ENCODE measurements at regions not wholly inside any gene's neighbourhood (a gene's known extent, or its start where the extent isn't known, plus 50 kb on each side); places are given as distances from the start of the nearest gene placed in this dataset.
"Not testable (repeated sequence)": the region's sequence is repeated elsewhere in the genome, so short reads cannot be mapped to it uniquely, and the experiment has no call there.

GRCh38 chr1:101592845-101593244, 356.0 kb downstream of the S1PR1 start:
- DNase-seq, result no peak
- 66 to 80% (median 74%) methylated on average over 1 of the region's 1 CpG for WGBS, 4 donors
- Histone ChIP-seq H3K36me3 (no peaks in the 10 kb centered on the region), H3K4me3 (no peak overlapping the region), H3K27me3 (peaks cover 0 to 2% (median 0%) of the 10 kb centered on the region in 9 donors), H3K9me3 (no peaks in the 10 kb centered on the region), H3K27ac (no peak overlapping the region), H3K4me1 (no peaks in the 10 kb centered on the region)
- intact Hi-C loops (cut with DNase I), result no loop called here
- ATAC-seq, result no peak
- no peak for TF ChIP-seq POLR2A (IDR thresholded peaks at IDR 0.05)

DNA sequence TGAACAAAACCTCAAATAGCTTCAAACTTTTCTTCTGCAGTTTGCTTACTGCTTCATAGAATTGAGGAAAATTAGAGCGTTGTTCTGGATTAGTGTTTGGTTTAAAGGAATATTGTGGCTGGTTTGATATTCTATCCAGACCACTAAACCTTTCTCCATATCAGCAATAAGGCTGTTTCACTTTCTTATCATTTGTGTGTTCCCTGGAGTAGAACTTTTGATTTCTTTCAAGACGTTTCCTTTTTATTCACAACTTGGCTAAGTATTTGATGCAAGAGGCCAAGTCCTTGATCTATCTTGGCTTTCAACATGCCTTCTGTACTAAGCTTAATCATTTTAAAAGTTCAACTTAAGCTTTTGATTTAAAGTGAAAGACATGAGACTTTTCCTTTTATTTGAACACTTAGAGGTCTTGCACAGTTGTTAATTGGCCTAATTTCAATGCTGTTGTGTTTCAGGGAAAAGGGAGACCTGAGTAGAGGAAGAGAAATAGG, 359.1 kb downstream of the S1PR1 start:
- H3K27ac ChIP-seq, result no peak overlapping the region
- no peaks in the 10 kb centered on the region for H3K36me3 ChIP-seq
- intact Hi-C loops (cut with DNase I), result no loop called here
- no peak for ATAC-seq
- H3K9me3 ChIP-seq, result no peaks in the 10 kb centered on the region
- WGBS, 4 donors, result 41 to 62% (median 53%) methylated on average over 2 of the region's 2 CpGs
- H3K4me3 ChIP-seq, result no peak overlapping the region
- no peaks in the 10 kb centered on the region for H3K4me1 ChIP-seq
- DNase-seq, result no peak
- TF ChIP-seq, protein P1, sequence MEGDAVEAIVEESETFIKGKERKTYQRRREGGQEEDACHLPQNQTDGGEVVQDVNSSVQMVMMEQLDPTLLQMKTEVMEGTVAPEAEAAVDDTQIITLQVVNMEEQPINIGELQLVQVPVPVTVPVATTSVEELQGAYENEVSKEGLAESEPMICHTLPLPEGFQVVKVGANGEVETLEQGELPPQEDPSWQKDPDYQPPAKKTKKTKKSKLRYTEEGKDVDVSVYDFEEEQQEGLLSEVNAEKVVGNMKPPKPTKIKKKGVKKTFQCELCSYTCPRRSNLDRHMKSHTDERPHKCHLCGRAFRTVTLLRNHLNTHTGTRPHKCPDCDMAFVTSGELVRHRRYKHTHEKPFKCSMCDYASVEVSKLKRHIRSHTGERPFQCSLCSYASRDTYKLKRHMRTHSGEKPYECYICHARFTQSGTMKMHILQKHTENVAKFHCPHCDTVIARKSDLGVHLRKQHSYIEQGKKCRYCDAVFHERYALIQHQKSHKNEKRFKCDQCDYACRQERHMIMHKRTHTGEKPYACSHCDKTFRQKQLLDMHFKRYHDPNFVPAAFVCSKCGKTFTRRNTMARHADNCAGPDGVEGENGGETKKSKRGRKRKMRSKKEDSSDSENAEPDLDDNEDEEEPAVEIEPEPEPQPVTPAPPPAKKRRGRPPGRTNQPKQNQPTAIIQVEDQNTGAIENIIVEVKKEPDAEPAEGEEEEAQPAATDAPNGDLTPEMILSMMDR (IDR thresholded peaks at IDR 0.05), result no peak
- TF ChIP-seq POLR2A (IDR thresholded peaks at IDR 0.05), result no peak
- H3K27me3 ChIP-seq, result no peaks in the 10 kb centered on the region

- H3K4me3 ChIP-seq; H3K27me3 ChIP-seq; ATAC-seq; H3K36me3 ChIP-seq; intact Hi-C loops (cut with DNase I); H3K27ac ChIP-seq; DNase-seq; H3K9me3 ChIP-seq; H3K4me1 ChIP-seq: not testable (repeated sequence)
- 73 to 80% (median 78%) methylated on average over 5 of the region's 5 CpGs for WGBS, 4 donors
These were observed 363.8 kb downstream of the S1PR1 start for GRCh38 chr1:101600615-101601014.

DNA sequence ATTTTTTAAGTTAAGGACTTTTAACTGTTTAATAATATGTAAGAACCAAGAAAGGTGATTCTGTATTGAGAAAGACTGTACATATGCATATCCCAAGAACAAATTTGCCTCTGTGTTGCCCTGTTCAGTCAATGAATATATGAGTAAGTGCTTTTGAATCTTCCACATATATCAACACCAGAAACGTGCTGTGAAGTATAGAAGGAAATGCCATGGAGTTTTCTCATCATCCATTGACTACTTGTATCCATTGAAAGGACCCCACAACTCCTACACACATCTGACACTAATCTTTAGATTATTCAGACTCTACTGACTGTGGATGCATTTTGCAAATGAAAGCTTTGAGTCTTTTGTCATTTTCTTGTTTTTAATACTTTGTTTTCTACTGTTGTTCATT, 366.9 kb downstream of the S1PR1 start:
- DNase-seq, result no peak
- 21 to 41% (median 32%) methylated on average over 1 of the region's 1 CpG for WGBS, 4 donors
- Histone ChIP-seq H3K4me3 (no peak overlapping the region), H3K27ac (no peak overlapping the region), H3K27me3 (no peaks in the 10 kb centered on the region), H3K36me3 (no peaks in the 10 kb centered on the region), H3K9me3 (peaks cover 0 to 3% (median 0%) of the 10 kb centered on the region in 12 donors), H3K4me1 (no peaks in the 10 kb centered on the region)
- ATAC-seq, result no peak
- TF ChIP-seq, protein P1 (IDR thresholded peaks at IDR 0.05), result no peak
- no peak for TF ChIP-seq POLR2A (IDR thresholded peaks at IDR 0.05)
- intact Hi-C loops (cut with DNase I), result no loop called here

DNA sequence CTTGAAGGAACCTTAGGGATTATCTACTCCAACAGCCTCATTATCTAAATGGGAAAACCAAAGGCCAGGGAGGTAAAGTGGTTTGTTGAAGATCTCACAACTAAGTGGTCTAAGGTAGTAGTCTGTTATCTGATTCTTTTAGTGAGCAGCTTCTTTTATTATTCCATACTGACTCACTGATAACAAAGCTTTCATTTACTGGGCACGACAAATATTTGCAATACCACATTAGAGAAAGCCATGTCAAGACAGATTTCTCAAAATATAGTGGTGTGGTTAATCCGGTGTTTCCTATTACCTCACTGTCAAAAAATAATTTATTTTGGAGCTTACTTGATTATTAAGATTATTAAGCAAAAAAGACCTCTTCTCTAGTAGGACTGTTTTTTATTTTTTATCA, 369.1 kb downstream of the S1PR1 start:
- Histone ChIP-seq H3K27me3 (no peaks in the 10 kb centered on the region), H3K36me3 (no peaks in the 10 kb centered on the region), H3K27ac (no peak overlapping the region), H3K4me1 (no peaks in the 10 kb centered on the region), H3K4me3 (no peak overlapping the region), H3K9me3 (peaks cover 0 to 24% (median 9%) of the 10 kb centered on the region in 12 donors)
- TF ChIP-seq, protein P1 (IDR thresholded peaks at IDR 0.05), result no peak
- TF ChIP-seq POLR2A (IDR thresholded peaks at IDR 0.05), result no peak
- ATAC-seq (no peak), DNase-seq (no peak)
- intact Hi-C loops (cut with DNase I), result no loop called here
- WGBS, 4 donors, result 66 to 81% (median 73%) methylated on average over 2 of the region's 2 CpGs

Measured in heart left ventricle (tissue), 16 donors.